T-helper 2 cell treated with Interferon-gamma antibody and Interleukin-4, amounts not matched to agents 100 ng/mL and 5 ng/mL, for 36 hours (primary cell): ENCODE measurements at regions not wholly inside any gene's neighbourhood (a gene's known extent, or its start where the extent isn't known, plus 50 kb on each side); places are given as distances from the start of the nearest gene placed in this dataset.

Experiments
- intact Hi-C: fragments of 100-400 bp; cut with micrococcal nuclease; formaldehyde crosslinking; loops from one replicate; pipeline ENCODE4 v1.15.1; 2023

DNA sequence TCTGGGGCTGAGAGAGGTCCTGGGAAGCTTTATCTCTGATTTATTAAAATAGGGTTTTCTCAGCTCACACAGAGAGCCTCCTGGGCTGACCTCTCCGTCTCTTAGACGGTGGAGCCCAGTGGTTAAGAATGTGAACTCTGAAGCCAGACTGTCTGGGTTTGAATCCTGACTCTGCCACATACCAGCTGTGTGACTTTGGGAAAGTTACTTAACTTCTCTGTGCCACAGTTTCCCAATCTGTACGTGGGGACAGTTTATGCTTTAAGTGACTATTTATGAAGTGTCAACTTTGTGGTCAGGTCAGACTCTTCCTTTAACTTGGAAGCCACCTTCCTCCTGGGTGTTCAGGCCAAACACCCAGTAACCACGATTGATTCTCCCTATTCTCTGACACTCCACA lies 290.9 kb downstream of the AACS start:
- intact Hi-C loops: no loop called here

DNA sequence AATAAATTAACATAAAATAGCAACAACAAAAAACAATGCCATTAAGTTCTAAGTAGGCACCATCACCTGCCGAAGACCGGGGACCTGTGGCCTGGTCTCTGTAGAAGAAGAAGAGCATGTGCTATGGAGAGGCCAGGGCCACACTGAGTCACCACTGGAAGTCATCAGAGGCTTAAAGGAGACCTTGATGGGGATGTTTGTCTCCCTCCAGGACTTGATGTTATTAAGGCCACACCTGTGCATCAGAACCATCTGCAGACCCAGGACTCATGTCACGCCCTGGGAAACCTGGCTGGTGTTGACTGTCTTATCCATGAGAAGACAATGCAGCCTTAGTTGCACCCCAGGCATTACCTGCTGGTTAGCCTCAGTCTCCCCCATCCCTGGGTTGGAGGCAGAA lies 292.3 kb downstream of the AACS start:
- intact Hi-C loops: no loop called here

DNA sequence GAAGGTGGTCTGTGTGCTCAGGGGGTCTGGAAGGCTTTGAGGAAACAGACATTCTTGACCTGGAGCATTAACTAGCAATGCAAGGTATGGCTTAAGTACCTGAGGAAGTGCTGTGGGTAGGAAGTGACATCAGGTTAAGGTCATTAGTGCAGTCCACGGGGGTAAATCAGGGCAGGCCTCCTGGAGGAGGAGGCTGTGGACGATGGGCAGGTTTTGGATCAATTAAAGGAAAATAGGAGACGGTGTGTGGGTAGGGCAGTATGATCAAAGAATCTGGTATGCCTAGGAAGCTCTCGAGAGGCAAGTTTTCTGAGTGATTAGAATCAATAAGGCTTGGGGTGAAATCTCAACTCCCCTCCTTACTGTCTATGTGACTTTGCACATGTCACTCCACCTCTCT lies 295.3 kb downstream of the AACS start:
- intact Hi-C loops: no loop called here

DNA sequence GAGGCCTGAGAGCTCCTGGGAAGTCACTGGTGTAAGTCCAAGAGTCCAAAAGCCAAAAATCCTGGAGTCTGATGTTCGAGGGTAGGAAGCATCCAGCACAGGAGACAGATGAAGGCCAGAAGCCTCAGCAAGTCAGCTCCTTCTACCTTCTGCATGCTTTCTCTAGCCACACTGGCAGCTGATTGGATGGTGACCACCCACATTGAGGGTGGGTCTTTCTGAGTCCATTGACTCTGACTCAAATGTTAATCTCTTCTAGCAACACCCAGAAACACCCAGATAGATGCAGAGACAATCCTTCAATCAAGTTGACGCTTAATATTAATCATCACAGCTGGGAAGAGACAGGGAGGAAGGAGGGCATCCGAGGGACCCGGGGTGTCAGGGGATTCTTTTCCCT lies 305.8 kb downstream of the AACS start:
- intact Hi-C loops: no loop called here

DNA sequence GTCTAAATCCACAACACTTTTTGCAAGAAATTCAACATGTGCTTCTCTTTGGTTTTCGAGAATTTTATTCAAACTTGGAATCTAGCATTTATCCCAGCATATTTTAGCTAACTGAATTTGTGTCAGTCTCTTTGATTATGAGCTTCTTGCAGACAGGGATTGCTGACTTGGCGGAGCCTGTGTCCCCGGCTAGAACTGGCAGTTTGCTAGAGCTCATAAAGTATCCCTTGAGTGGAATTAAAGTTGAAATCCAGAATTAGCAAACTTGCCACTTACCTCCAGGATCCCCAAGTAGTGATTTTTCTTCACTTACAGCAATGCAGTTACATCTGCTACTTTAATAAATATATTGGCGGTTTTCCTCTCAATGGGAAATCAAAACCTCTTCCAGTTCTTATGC lies 306.9 kb downstream of the AACS start:
- intact Hi-C loops: no loop called here

DNA sequence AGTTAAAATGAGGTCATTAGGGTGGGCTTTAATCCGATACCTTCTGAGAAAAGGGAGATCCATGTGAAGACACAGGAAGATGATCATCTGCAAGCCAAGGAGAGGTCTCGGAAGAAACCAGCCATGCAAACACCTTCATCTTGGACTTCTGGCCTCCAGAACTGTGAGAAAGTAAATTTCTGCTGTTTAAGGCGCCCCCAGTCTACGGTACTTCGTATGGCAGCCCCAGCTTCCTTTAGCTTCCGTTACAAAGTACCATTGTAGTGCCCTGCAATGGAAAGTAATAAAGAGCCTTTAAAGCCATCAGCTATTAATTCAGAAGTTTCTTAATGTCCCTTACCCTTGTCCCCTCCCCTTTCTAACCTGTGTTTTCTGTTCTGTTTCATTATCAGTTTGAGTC lies 308.1 kb downstream of the AACS start:
- intact Hi-C loops: no loop called here

DNA sequence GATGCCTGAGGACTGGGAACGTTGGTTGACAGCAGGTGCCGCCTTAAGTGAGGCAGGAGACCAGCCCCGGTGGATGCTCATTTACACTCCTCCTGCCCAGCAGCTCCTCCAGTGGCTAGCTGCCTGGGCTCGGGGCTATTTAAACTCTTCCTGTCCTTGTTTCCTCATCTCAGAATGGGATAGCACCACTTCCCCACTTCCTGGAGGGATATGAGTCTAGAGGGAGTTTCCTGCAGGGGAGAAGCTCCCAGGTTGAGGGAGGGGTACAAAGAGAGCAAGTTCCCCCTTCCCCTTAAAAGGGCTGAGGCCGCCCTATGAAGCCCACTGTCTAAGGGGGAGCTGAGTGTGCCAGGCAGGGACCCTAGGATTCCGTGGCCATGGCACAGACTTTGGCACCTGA lies 311.2 kb downstream of the AACS start:
- intact Hi-C loops: no loop called here

DNA sequence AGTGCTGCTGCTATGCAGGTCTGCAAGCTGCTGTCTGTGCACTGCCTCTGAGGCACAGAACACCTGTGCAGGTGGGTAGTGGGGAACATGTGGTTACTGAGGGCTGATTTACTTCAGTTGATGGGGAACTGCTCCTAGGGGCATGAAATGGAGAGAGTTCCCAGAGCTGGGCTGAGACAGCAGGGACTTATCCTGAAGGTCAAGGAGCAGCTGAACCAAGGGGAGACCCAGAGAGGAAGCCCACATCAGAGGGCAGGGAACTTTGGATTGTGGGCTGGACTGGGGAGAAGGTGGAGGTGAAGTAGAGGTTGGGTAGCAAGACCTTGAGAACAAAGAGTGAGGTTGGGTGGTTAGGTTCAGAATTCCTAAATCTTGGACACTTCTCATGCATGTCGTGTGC lies 311.9 kb downstream of the AACS start:
- intact Hi-C loops: no loop called here

DNA sequence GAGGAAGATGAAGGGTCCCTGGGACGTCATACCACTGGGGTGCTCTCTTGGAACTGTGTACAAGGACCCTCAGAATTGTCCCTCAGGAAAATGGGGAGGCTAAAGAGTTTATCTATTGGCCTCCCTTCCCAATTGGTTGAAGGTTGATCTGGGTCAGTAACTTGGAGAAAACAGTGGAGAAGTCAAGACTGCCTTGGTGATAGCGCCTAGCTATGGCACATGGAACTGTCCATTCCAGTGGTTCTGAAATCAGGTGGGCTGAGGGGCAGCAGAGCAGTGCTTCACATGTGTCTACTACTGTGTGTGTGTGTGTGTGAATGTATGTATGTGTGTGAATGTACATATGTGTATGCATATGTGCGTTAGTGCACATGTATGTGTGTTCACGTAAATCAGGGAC lies 316.1 kb downstream of the AACS start:
- intact Hi-C loops: no loop called here

DNA sequence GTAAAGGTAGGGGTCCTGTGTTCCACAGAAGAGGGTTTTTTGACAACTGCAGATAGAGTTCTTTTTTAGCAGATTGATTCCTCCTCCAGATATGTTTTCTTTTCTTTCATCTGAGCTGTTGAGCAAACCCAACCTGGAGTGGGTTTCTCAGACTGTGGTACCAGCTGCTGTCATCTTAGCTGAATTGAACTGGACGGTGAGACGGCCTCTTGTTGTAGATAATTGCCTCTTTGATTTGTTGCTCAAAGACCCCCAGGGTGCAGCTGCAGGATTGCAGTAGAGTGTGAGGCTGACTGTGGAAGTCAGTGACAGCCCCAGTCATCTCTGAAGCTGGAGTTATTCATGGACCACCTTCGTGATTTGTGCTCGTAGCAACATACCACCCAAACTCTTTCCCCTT lies 317.7 kb downstream of the AACS start:
- intact Hi-C loops: no loop called here

DNA sequence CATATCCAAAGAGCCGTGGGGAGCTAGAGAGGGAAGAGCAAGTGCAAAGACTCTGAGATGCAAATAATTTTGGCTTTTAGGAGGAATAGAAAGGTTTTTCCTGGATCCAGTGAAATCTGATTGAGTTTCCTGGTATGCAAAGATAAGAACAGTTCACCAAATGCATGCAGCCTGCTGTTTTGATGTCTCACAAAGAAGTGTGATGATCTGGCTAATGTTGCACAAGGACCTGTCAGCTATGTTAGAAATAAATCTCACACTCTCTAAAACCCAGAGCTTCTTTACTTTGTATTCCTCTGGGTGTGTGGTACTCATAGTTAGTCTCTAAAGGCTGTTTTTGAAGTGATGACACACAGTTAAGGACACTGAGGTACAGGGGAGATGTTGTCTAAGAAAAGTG lies 321.4 kb downstream of the AACS start:
- intact Hi-C loops: no loop called here

DNA sequence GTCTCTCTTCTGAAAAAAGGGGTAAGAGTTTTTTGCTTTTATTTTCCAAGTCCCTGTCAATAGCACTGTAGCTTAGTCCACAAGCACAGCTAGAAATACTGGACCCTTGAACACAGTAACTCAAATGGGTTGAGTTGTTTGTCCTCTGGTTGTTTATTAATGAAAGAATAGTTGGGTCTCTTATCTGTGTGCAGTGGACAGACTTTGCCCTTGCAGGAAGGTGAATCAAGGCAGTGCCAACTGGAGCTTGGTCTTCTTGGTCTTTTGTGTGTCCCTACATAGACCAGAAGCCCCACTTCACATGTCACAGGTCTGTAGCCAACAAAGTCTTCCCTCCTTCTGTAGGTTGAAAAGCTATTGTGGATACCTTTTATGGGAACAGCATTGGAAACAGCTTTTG lies 322.0 kb downstream of the AACS start:
- intact Hi-C loops: no loop called here

DNA sequence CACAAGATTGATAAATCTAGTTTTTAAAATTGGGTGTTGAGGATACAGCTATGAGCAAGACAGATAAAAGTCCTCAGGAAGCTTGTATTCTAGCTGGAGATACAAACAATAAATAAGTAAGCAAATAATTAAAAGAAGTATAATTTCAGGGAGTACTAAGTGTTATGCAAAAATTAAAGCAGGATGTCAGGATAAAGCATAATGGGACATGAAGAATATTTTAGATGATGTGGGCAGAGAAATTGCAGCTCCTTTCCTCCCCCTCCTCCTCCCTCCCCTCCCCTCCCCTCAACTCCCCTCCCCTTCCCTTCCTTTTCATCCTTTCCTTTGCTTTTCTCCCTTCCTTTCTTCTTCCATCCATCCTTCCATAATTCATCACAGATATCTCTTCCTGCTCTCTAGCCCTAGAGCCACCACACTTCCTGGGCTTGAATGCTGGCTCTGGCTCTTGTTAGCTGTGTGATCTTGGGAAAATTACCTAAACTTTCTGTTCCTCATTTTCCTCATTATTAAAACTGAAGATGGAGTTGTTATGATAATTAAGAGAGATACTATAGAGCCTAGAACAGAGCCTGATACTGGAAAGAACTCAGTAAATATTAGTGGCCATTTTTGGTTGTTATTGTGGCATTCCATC lies 323.9 kb downstream of the AACS start:
- intact Hi-C loops: no loop called here

DNA sequence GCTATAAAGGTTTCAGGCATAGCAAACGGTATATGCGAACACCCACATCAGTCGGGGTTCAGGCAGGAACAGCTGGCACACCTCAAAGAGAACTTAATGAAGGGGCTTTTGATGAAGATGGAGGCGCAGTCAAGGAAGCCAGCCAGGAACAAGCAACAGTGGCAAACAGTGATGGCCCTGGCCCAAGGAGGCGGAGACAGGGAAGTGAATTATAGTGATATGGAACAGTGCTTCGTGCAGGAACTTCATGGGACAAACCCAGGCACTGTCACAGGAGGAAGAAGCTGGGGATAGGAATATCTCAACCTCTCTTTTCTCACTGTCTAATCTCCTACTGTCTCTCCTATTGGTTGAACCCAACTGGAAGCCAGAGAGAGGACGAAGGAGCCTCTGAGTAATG lies 328.3 kb downstream of the AACS start:
- intact Hi-C loops: no loop called here

DNA sequence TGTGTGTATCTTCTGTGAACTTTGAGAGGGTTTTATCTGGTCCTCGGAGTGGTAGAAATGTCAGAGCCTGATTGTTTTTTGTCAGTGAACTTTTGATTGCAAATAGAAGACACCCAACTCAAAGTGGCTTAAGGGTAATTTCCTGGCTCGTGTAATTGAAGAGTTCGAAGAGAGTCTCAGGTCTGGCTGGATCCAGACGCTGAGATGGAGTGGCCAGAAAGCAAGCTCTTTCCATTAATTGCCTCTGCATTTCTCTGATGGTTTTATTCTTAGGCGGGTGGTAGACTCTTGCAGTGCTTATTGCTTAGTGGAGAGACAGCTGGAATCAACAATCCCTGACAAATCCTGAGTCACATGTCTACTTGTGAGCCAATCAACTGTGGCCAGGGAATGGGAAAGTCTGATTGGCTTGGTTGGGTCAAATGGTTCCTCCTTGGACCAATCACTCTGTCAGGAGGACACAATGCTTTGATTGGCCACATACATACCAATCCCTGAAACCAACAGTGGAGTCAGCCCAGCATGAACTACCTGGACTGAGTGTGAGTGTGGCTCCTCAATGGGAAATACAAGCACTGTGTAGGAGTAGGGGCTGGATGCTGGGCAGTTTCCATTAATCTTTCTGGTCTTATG lies 330.5 kb downstream of the AACS start:
- intact Hi-C loops: no loop called here

DNA sequence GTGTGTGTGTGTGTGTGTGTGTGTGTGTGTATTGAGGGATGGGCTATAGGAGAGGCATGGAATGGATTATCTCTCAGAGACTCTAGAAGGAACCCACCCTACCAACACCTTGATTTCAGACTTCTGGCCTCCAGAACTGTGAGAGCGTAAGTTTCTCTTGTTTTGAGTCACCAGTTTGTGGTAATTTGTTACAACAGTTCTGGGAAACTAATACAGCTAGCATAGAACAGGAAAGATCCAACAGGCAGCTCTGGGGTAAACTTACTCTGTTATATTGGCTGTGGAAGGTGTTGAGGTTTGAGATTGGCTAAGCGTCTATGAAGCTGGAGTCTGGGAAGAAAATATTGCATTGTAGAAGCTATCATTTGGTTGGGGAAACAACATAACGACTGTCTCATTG lies 334.3 kb downstream of the AACS start:
- intact Hi-C loops: loop anchor here (1.0 kb wide), 1 partner anchor 216 kb away; no protein-coding TSS in a partner anchor

DNA sequence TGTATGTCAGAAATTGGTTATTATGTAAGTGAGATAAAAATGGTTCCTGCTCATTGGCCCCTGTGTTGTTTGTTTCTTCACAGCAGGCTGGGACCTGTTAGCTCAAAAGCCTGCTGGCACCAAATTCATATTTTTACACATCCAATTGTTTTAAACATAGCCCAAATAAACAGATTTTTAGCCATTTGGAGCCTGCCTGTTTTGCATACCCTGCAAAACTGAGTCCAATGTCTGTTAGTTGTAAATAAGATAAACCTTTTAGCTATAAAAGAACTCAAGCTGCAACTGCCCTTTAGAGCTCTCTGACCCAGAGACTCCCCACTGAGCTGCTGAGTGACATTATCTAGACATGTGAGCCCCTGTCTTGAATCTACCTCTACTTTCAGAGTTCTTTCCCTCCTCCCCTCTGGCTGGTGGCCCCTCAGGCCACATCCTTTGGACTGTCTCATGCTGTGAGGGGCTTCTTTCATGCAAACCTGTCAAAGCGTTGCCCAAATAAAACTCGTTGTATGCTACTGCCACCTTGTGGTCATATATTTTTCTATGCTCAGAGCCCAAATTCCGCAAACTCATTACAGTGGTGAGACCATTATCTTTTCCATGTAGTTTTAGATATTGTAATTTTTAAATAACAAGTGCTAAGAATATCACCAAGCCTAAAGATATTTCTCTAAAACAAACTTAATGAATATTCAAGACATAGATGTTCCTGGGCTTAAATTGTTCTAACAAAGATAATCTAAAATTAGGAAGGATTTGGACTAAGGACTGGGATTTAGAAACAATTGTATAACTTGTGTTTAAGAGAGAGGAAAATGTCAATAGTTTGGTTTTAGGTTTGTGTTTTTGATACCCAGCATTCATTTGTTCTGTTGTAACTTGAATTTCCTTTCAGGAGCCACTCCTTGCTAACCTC lies 337.9 kb downstream of the AACS start:
- intact Hi-C loops: loop anchor here (1.0 to 2.0 kb wide), 3 partner anchors 72 to 220 kb away; no protein-coding TSS in a partner anchor

DNA sequence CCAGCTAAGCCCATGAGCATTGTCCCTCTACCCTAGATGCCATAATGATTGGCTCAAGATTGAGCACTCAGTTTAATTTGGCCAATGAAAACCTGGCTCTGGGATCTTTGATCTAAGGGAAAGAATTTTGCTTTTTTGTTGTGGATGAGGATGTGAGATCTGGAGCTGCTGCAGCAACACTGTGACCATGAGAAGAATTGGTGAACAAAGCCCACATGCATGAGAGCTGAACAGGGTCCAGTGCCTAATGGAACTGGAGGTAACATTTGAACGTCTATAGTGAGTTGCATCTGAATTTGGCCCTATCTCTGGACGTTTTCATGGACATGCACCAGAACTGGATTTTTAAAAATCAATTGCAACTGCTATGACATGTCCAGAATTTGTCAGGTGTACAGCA lies 338.6 kb downstream of the AACS start:
- intact Hi-C loops: loop anchor here (1.0 to 2.0 kb wide), 3 partner anchors 73 to 221 kb away; no protein-coding TSS in a partner anchor

DNA sequence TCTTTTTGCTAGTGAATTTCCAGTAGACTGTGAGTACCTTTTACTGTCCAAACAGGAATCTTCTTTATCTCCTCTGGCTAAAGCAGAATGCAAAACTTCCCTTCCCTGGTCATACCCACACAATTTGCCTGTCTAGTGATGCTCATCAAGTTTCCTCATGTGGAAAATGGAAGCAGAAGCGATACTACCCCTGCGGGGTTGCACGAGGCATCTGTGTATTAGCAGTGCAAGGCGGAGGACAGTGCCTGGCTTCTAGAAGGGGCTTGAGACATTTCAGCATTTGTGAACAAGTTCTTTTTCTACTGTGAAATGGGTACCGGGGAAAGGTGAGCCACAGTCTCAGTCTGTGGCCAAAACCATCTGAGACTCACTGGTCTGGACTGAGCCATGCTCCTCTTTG lies 340.9 kb downstream of the AACS start:
- intact Hi-C loops: no loop called here

DNA sequence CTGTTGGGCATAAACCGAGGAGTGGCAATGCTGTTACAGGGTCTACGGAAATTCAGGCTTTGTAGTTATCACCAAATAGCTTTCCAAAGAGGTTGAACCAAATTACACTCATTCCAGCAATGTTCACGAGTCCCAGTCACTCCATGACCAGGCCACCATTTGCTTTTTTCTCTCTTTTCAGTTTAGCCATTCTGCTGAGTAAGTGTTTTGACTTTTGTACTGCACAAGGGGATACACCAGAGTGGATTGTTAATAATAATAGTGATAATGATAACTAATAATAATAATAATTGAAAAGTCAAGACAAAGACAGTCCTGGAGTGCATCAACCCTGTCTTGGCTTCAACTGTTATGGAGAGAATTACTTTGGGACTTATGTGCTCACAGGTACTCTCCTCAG lies 343.5 kb downstream of the AACS start:
- intact Hi-C loops: no loop called here

DNA sequence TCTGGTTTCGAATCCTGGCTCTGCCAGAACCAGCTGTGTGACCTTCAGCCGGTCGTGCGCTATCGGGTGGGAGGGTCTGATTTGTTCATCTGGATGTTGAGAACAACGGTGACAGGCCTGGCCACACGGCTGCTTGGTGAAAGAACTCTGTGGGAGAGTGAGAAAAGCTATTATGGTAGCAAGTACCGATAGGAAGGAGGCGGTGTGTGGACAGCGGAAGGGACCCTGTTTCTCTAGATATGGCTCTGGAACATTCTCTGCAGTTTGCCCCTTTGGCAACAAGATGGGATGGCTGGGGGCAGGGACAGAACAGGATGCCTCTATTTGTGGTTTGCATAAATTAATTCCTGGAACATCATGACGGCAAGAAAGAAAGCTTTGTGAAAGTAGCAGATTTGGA lies 347.3 kb downstream of the AACS start:
- intact Hi-C loops: no loop called here

DNA sequence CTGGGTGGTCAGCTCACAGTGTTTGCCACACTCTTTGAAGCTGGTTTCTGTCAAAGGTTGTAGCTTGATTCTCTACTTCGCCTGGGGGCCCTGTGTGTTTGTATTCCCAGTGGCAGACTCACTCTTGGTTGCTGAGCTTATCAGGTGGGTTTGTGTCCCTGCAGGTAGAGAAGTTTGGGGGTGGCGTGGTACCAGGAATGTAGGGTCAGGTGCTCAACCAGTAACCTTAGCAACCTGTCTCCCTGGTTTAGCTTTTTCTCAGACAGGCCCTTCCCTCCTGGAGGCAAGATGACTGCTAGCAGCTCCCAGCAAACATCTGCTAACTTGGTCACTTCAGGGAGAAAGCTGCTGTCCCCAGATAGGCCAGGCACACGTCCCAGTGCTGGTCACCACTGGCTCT lies 352.2 kb downstream of the AACS start:
- intact Hi-C loops: no loop called here
